Hematopoietic multipotent progenitor cell treated with erythropoietin and hydrocortisone succinate and interleukin-3 and kit ligand, for 15 days (in vitro differentiated cells): ENCODE measurements at regions not wholly inside any gene's neighbourhood (a gene's known extent, or its start where the extent isn't known, plus 50 kb on each side); places are given as distances from the start of the nearest gene placed in this dataset.

ENCODE experiments used
- DNase-seq: peaks from one replicate; pipeline ENCODE4 v3.0.0-alpha.2; 2015; ENCODE audit warnings: low spot score

- DNase-seq, result no peak
These were observed 226.1 kb downstream of the DSEL start for GRCh38 chr18:67290421-67290820.

- no peak for DNase-seq
These were observed 230.9 kb downstream of the DSEL start for GRCh38 chr18:67285583-67285982.

GRCh38 chr18:67282796-67283195 is 233.7 kb downstream of the DSEL start:
- DNase-seq, result no peak

- DNase-seq, result no peak
These were observed 234.8 kb downstream of the DSEL start for GRCh38 chr18:67281746-67282145.

- DNase-seq, result no peak
These were observed 235.9 kb downstream of the DSEL start for GRCh38 chr18:67280486-67281242.

- no peak for DNase-seq
These were observed 236.5 kb downstream of the DSEL start for GRCh38 chr18:67279988-67280387.

GRCh38 chr18:67278984-67279383 is 237.5 kb downstream of the DSEL start:
- DNase-seq, result no peak

- DNase-seq, result no peak
These were observed 239.9 kb downstream of the DSEL start for GRCh38 chr18:67276638-67277037.

- DNase-seq, result no peak
These were observed 243.2 kb downstream of the DSEL start for GRCh38 chr18:67273288-67273687.

GRCh38 chr18:67269206-67269605 is 247.3 kb downstream of the DSEL start:
- DNase-seq, result no peak

- no peak for DNase-seq
These were observed 248.0 kb downstream of the DSEL start for GRCh38 chr18:67268530-67268929.

- no peak for DNase-seq
These were observed 250.0 kb downstream of the DSEL start for GRCh38 chr18:67266246-67267237.

- no peak for DNase-seq
These were observed 250.9 kb downstream of the DSEL start for GRCh38 chr18:67265464-67266245.

- DNase-seq, result no peak
These were observed 254.5 kb downstream of the DSEL start for GRCh38 chr18:67261931-67262552.

GRCh38 chr18:67260841-67261240 is 255.7 kb downstream of the DSEL start:
- DNase-seq, result no peak

GRCh38 chr18:67250776-67251424 is 265.6 kb downstream of the DSEL start:
- no peak for DNase-seq

- DNase-seq, result no peak
These were observed 272.5 kb downstream of the DSEL start for GRCh38 chr18:67243799-67244587.

- DNase-seq, result no peak
These were observed 274.5 kb downstream of the DSEL start for GRCh38 chr18:67242001-67242400.

- DNase-seq, result no peak
These were observed 275.2 kb downstream of the DSEL start for GRCh38 chr18:67241299-67241698.

GRCh38 chr18:67239826-67240225 is 276.7 kb downstream of the DSEL start:
- no peak for DNase-seq
